Keratinocyte (primary cell): ENCODE measurements at regions not wholly inside any gene's neighbourhood (a gene's known extent, or its start where the extent isn't known, plus 50 kb on each side); places are given as distances from the start of the nearest gene placed in this dataset.

Experiments
- EZH2 ChIP-seq: IDR thresholded peaks from one replicate; pipeline ENCODE4 v1.6.1; 2012; ENCODE audit warnings: inconsistent platforms, mild to moderate bottlenecking, low read length, moderate library complexity
- TF ChIP-seq, protein P1 (sequence below), 3 experiments: IDR thresholded peaks in 1 of 3; conservative IDR thresholded peaks in 1 of 3; optimal IDR thresholded peaks in 1 of 3; 2 replicates in 2 of 3; 3 replicates in 1 of 3; pipeline versions ENCODE3 to v1.5.1; 2011; ENCODE audit warnings: low read length in 3 of 3, mild to moderate bottlenecking in 3 of 3, moderate library complexity in 2 of 3, control low read depth in 1 of 3, inconsistent platforms in 1 of 3; ENCODE audit not compliant: insufficient read depth in 2 of 3; ENCODE audit errors: extremely low read depth in 1 of 3

- TF ChIP-seq, protein P1, sequence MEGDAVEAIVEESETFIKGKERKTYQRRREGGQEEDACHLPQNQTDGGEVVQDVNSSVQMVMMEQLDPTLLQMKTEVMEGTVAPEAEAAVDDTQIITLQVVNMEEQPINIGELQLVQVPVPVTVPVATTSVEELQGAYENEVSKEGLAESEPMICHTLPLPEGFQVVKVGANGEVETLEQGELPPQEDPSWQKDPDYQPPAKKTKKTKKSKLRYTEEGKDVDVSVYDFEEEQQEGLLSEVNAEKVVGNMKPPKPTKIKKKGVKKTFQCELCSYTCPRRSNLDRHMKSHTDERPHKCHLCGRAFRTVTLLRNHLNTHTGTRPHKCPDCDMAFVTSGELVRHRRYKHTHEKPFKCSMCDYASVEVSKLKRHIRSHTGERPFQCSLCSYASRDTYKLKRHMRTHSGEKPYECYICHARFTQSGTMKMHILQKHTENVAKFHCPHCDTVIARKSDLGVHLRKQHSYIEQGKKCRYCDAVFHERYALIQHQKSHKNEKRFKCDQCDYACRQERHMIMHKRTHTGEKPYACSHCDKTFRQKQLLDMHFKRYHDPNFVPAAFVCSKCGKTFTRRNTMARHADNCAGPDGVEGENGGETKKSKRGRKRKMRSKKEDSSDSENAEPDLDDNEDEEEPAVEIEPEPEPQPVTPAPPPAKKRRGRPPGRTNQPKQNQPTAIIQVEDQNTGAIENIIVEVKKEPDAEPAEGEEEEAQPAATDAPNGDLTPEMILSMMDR (optimal IDR thresholded peaks at IDR 0.05 in 1 of 3, IDR thresholded peaks at IDR 0.05 in 1 of 3, conservative IDR thresholded peaks at IDR 0.05 in 1 of 3; ENCODE audit: extremely low read depth in 1 of 3, insufficient read depth in 2 of 3, low read length in 3 of 3) = no peak
- no peak for TF ChIP-seq EZH2
Observed at GRCh38 chr3:127084401-127084990, 101.6 kb downstream of the PLXNA1 start.
